RWPE1 (cell line): ENCODE measurements at regions not wholly inside any gene's neighbourhood (a gene's known extent, or its start where the extent isn't known, plus 50 kb on each side); places are given as distances from the start of the nearest gene placed in this dataset.

Source experiments
- CTCF ChIA-PET: fragments of 350-600 bp; sonication (Branson Sonifier 250); formaldehyde crosslinking; extraction: SDS; loops from one replicate; lab custom pipeline; 2021; lab: Yijun Ruan, JAX
- POLR2A ChIA-PET: fragments of 400-600 bp; formaldehyde crosslinking; extraction: SDS; loops from one replicate; lab custom pipeline; 2020; ENCODE audit warnings: antibody characterized with exemption; ENCODE audit not compliant: low non-redundant PET; lab: Yijun Ruan, JAX
- DNase-seq: peaks from one replicate; pipeline ENCODE4 v3.0.0; 2012; ENCODE audit warnings: low spot score
- H3K27ac ChIP-seq: fragments of 450-650 bp; 2 replicates; pipeline ENCODE4 v1.5.1; 2017
- CTCF ChIP-seq: fragments of 450-650 bp; conservative IDR thresholded peaks from 2 replicates; pipeline ENCODE4 v1.5.1; 2017; ENCODE audit warnings: low read depth, mild to moderate bottlenecking

GRCh38 chr1:242743983-242744780 is 219.7 kb upstream of the PLD5 start:
- CTCF ChIA-PET, result no interaction called here
- TF ChIP-seq CTCF, result no peak
- DNase-seq, result no peak
- POLR2A ChIA-PET, result no interaction called here
- H3K27ac ChIP-seq, result no peak overlapping the region

GRCh38 chr1:242738702-242739645 is 214.5 kb upstream of the PLD5 start:
- CTCF ChIA-PET, result no interaction called here
- no peak for TF ChIP-seq CTCF
- no peak for DNase-seq
- POLR2A ChIA-PET, result no interaction called here
- no peak overlapping the region for H3K27ac ChIP-seq

- POLR2A ChIA-PET, result no interaction called here
- TF ChIP-seq CTCF, result no peak
- no peak overlapping the region for H3K27ac ChIP-seq
- no peak for DNase-seq
- CTCF ChIA-PET, result interaction anchor here (0.6 kb wide), 1 partner anchor 739 kb away, joined by 4 read pairs; no protein-coding TSS in a partner anchor
Observed at GRCh38 chr1:242736611-242737010, 212.1 kb upstream of the PLD5 start.

DNA sequence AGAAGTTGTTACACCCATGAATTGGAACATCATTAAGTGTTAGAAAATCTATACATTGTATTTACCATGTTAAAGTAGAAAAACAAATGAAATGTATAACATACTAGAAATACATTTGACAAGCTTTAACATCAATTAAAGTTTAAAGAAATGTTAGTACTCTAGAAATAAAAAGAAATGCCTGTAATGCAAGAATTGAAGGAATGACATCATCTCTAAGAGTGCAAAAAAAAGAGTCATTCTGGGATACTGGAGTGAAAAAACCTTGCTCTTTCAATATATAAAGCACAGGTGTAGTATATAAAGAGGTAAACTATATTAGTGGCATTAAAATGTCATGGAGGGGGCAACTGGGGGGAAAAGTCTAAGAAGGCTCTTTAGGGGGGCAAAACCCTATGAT is 210.8 kb upstream of the PLD5 start:
- no peak for TF ChIP-seq CTCF
- no peak overlapping the region for H3K27ac ChIP-seq
- no peak for DNase-seq
- CTCF ChIA-PET, result interaction anchor here (0.6 kb wide), 1 partner anchor 323 kb away, joined by 4 read pairs; no protein-coding TSS in a partner anchor
- POLR2A ChIA-PET, result no interaction called here

DNA sequence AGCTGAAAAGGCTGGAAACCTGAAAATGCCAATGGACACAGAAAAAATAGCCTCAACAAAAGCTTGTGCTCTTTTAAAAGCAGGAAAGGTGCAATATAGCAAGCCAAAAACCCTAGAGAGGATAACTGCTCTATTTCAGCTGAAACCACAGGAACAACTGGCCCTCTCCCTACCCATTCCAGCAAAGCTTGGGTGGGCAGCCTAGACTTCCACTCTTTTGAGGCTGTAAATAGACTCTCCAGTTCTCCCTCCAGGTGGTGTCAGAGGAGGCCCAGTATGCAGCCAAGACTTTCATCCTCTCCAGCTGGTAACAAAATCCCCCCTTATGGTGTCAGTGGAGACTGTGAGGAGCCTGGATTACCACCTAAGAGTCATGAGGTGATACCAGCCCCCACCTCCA is 206.9 kb upstream of the PLD5 start:
- no peak for DNase-seq
- ChIA-PET CTCF (interaction anchor here (0.6 kb wide), 1 partner anchor 277 kb away, joined by 3 read pairs; no protein-coding TSS in a partner anchor), POLR2A (no interaction called here)
- H3K27ac ChIP-seq, result no peak overlapping the region
- TF ChIP-seq CTCF, result no peak

DNA sequence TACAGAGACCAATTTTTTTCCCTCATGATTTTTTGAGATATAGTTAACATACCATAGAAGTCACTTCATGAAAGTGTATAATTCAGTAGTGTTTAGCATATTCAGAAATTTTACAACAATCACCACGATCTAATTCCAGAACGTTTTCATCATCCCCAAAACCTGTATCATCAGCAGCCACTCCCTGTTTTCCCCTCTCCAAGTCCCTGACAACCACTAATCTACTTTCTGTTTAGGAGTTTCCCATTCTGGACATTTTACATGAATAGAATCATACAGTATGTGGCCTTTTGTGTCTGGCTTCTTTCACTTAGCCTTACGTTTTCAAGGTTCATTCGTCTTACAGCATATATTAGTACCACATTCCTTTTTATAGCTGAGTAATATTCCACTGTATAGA is 204.2 kb upstream of the PLD5 start:
- no peak overlapping the region for H3K27ac ChIP-seq
- no peak for DNase-seq
- POLR2A ChIA-PET, result no interaction called here
- CTCF ChIA-PET, result no interaction called here
- no peak for TF ChIP-seq CTCF
